Mesenchymal stem cell (in vitro differentiated cells and primary cell): ENCODE measurements at regions not wholly inside any gene's neighbourhood (a gene's known extent, or its start where the extent isn't known, plus 50 kb on each side); places are given as distances from the start of the nearest gene placed in this dataset.

Experiments used
- DNase-seq: peaks from one replicate; pipeline ENCODE4 v3.0.0-alpha.2; 2013
- H2AFZ ChIP-seq: one replicate; pipeline ENCODE4 v1.6.1; 2013; ENCODE audit warnings: low read depth, mild to moderate bottlenecking, control low read depth, inconsistent platforms, low read length, moderate library complexity
- H2AK5ac ChIP-seq: 2 replicates; pipeline ENCODE4 v1.6.1; 2013; ENCODE audit warnings: low read length, moderate library complexity, mild to moderate bottlenecking, inconsistent platforms; ENCODE audit not compliant: severe bottlenecking
- H2BK120ac ChIP-seq: one replicate; pipeline ENCODE4 v1.6.1; 2013; ENCODE audit warnings: low read depth, mild to moderate bottlenecking, inconsistent platforms, low read length, moderate library complexity
- H2BK12ac ChIP-seq, 2 experiments: one replicate each; pipeline ENCODE4 v1.6.1; 2013; ENCODE audit warnings: inconsistent platforms in 2 of 2, low read length in 2 of 2, mild to moderate bottlenecking in 2 of 2, moderate library complexity in 2 of 2, control low read depth in 1 of 2
- H2BK15ac ChIP-seq: one replicate; pipeline ENCODE4 v1.6.1; 2013; ENCODE audit warnings: mild to moderate bottlenecking, low read depth, inconsistent platforms; ENCODE audit not compliant: poor library complexity, severe bottlenecking
- H2BK5ac ChIP-seq: 2 replicates; pipeline ENCODE4 v1.6.1; 2013; ENCODE audit warnings: low read depth, mild to moderate bottlenecking, low read length, control low read depth, inconsistent platforms; ENCODE audit not compliant: poor library complexity, severe bottlenecking
- H3K14ac ChIP-seq, 2 experiments: one replicate each; pipeline ENCODE4 v1.6.1; 2013; ENCODE audit warnings: inconsistent platforms in 2 of 2, low read length in 2 of 2, control low read depth in 1 of 2, mild to moderate bottlenecking in 1 of 2, moderate library complexity in 1 of 2
- H3K18ac ChIP-seq, 2 experiments: one replicate each; pipeline ENCODE4 v1.6.1; 2013; ENCODE audit warnings: inconsistent platforms in 2 of 2, low read length in 2 of 2, control low read depth in 1 of 2, low read depth in 1 of 2, mild to moderate bottlenecking in 1 of 2
- H3K23ac ChIP-seq, 2 experiments: one replicate each; pipeline ENCODE4 v1.6.1; 2013; ENCODE audit warnings: inconsistent platforms in 2 of 2, low read length in 2 of 2, mild to moderate bottlenecking in 2 of 2, moderate library complexity in 2 of 2, control low read depth in 1 of 2
- H3K27ac ChIP-seq: 2 replicates; pipeline ENCODE4 v1.5.1; 2013; ENCODE audit warnings: mild to moderate bottlenecking, moderate library complexity, low read length, control low read depth, inconsistent platforms; ENCODE audit not compliant: poor library complexity, severe bottlenecking
- H3K27me3 ChIP-seq, 2 experiments: 2 replicates each; pipeline versions ENCODE4 v1.6.1 to v1.7.0; 2013; ENCODE audit warnings: low read length in 2 of 2, mild to moderate bottlenecking in 2 of 2, moderate library complexity in 2 of 2, control low read depth in 1 of 2, inconsistent platforms in 1 of 2; ENCODE audit not compliant: control insufficient read depth in 1 of 2, insufficient read depth in 1 of 2
- H3K36me3 ChIP-seq, 2 experiments: 2 replicates each; pipeline versions ENCODE4 v1.6.1 to v1.7.0; 2013; ENCODE audit warnings: low read length in 2 of 2, control low read depth in 1 of 2, inconsistent platforms in 1 of 2, low read depth in 1 of 2, mild to moderate bottlenecking in 1 of 2; ENCODE audit not compliant: insufficient read depth in 2 of 2, control insufficient read depth in 1 of 2
- H3K4ac ChIP-seq, 2 experiments: one replicate each; pipeline ENCODE4 v1.6.1; 2013; ENCODE audit warnings: inconsistent platforms in 2 of 2, low read length in 2 of 2, mild to moderate bottlenecking in 2 of 2, moderate library complexity in 2 of 2, control low read depth in 1 of 2, low read depth in 1 of 2
- H3K4me1 ChIP-seq: 2 replicates; pipeline ENCODE4 v1.6.1; 2013; ENCODE audit warnings: low read depth, low read length, control low read depth; ENCODE audit not compliant: control insufficient read depth, insufficient read depth
- H3K4me2 ChIP-seq: 2 replicates; pipeline ENCODE4 v1.6.1; 2013; ENCODE audit warnings: low read length, mild to moderate bottlenecking, inconsistent platforms; ENCODE audit not compliant: poor library complexity, severe bottlenecking
- H3K4me3 ChIP-seq, 2 experiments: 2 replicates each; pipeline versions ENCODE4 v1.5.1 to v1.7.0; 2013; ENCODE audit warnings: low read length in 2 of 2, mild to moderate bottlenecking in 2 of 2, control low read depth in 1 of 2, low read depth in 1 of 2; ENCODE audit not compliant: insufficient read depth in 1 of 2
- H3K79me1 ChIP-seq: replicated peaks from 2 replicates; pipeline ENCODE4 v1.6.1; 2013; ENCODE audit warnings: mild to moderate bottlenecking, control low read depth, low read length, inconsistent platforms; ENCODE audit not compliant: poor library complexity, severe bottlenecking
- H3K9ac ChIP-seq: 2 replicates; pipeline ENCODE4 v1.7.0; 2013; ENCODE audit warnings: mild to moderate bottlenecking, low read length, moderate library complexity
- H3K9me3 ChIP-seq: 2 replicates; pipeline ENCODE4 v1.7.0; 2013; ENCODE audit warnings: mild to moderate bottlenecking, low read length; ENCODE audit not compliant: control insufficient read depth
- H4K8ac ChIP-seq: one replicate; pipeline ENCODE4 v1.6.1; 2013; ENCODE audit warnings: inconsistent platforms, mild to moderate bottlenecking, low read length, moderate library complexity
- H4K91ac ChIP-seq: one replicate; pipeline ENCODE4 v1.6.1; 2013; ENCODE audit warnings: mild to moderate bottlenecking, low read length, inconsistent platforms
- WGBS: methylation state at CpG from one replicate; pipeline ENCODE4 v1.1.7; 2013; ENCODE audit warnings: mixed read lengths; 5-methylcytosine and 5-hydroxymethylcytosine counted together

GRCh38 chr7:112882511-112882910 is 92.3 kb upstream of the TMEM168 start:
- Histone ChIP-seq H2AFZ (no peak overlapping the region), H3K9ac (no peak overlapping the region), H2AK5ac (no peak overlapping the region), H3K23ac (no peak overlapping the region), H2BK12ac (no peak overlapping the region), H3K4me2 (no peak overlapping the region), H4K91ac (no peak overlapping the region), H2BK15ac (no peak overlapping the region), H4K8ac (no peak overlapping the region), H3K9me3 (no peaks in the 10 kb centered on the region), H2BK5ac (no peak overlapping the region), H3K36me3 (peaks cover 0 to 16% of the 10 kb centered on the region in 2 experiments), H3K14ac (no peak overlapping the region), H3K18ac (no peak overlapping the region), H2BK120ac (no peak overlapping the region), H3K79me1 (peaks cover 34% of the 10 kb centered on the region), H3K27me3 (no peaks in the 10 kb centered on the region), H3K27ac (no peak overlapping the region), H3K4me1 (peaks cover 6% of the 10 kb centered on the region), H3K4ac (no peak overlapping the region), H3K4me3 (no peak overlapping the region)
- DNase-seq = no peak
- whole genome bisulfite sequencing = 78% methylated on average over 2 of the region's 3 CpGs

- Histone ChIP-seq H3K23ac (no peak overlapping the region), H3K4me2 (no peak overlapping the region), H3K18ac (no peak overlapping the region), H3K9me3 (no peaks in the 10 kb centered on the region), H3K4ac (no peak overlapping the region), H3K4me1 (peaks cover 6% of the 10 kb centered on the region), H2AFZ (no peak overlapping the region), H4K91ac (no peak overlapping the region), H3K27ac (no peak overlapping the region), H2BK5ac (no peak overlapping the region), H2AK5ac (no peak overlapping the region), H3K36me3 (peaks cover 0 to 16% of the 10 kb centered on the region in 2 experiments), H3K14ac (peak overlapping the region in 1 of 2 experiments; percentile 76), H4K8ac (no peak overlapping the region), H3K79me1 (peaks cover 34% of the 10 kb centered on the region), H3K9ac (no peak overlapping the region), H3K27me3 (no peaks in the 10 kb centered on the region), H3K4me3 (no peak overlapping the region), H2BK12ac (no peak overlapping the region), H2BK15ac (no peak overlapping the region), H2BK120ac (no peak overlapping the region)
- WGBS = 100% methylated on average over 4 of the region's 4 CpGs
- DNase-seq = no peak
These were observed 91.8 kb upstream of the TMEM168 start for GRCh38 chr7:112882022-112882421.

- Histone ChIP-seq H2BK120ac (peak overlapping the region; percentile 34), H2BK5ac (no peak overlapping the region), H3K9ac (no peak overlapping the region), H3K9me3 (no peaks in the 10 kb centered on the region), H3K4ac (no peak overlapping the region), H3K36me3 (peaks cover 0 to 16% of the 10 kb centered on the region in 2 experiments), H4K8ac (peak overlapping the region; percentile 41), H2BK15ac (no peak overlapping the region), H3K79me1 (peaks cover 29% of the 10 kb centered on the region), H3K4me1 (peaks cover 6% of the 10 kb centered on the region), H4K91ac (peak overlapping the region; percentile 39), H3K23ac (no peak overlapping the region), H2AK5ac (no peak overlapping the region), H3K14ac (no peak overlapping the region), H2BK12ac (no peak overlapping the region), H3K4me2 (no peak overlapping the region), H3K27ac (no peak overlapping the region), H3K18ac (no peak overlapping the region), H2AFZ (no peak overlapping the region), H3K27me3 (no peaks in the 10 kb centered on the region), H3K4me3 (no peak overlapping the region)
- no peak for DNase-seq
- WGBS = 98% methylated on average over 10 of the region's 10 CpGs
These were observed 90.7 kb upstream of the TMEM168 start for GRCh38 chr7:112880818-112881418.

- Histone ChIP-seq H3K27me3 (no peaks in the 10 kb centered on the region), H2AK5ac (no peak overlapping the region), H4K8ac (no peak overlapping the region), H2BK5ac (no peak overlapping the region), H3K4ac (no peak overlapping the region), H3K18ac (no peak overlapping the region), H3K27ac (no peak overlapping the region), H4K91ac (no peak overlapping the region), H3K23ac (no peak overlapping the region), H3K4me3 (no peak overlapping the region), H2BK12ac (no peak overlapping the region), H3K14ac (no peak overlapping the region), H2AFZ (no peak overlapping the region), H3K9ac (no peak overlapping the region), H2BK120ac (no peak overlapping the region), H3K4me1 (peaks cover 6% of the 10 kb centered on the region), H3K36me3 (peaks cover 0 to 12% of the 10 kb centered on the region in 2 experiments), H2BK15ac (no peak overlapping the region), H3K79me1 (peaks cover 23% of the 10 kb centered on the region), H3K9me3 (no peaks in the 10 kb centered on the region), H3K4me2 (no peak overlapping the region)
- DNase-seq = peak; percentile 9
- WGBS = 71% methylated on average over 6 of the region's 7 CpGs
These were observed 87.7 kb upstream of the TMEM168 start for GRCh38 chr7:112877691-112878460.
